ENCODE measurements at regions not wholly inside any gene's neighbourhood (a gene's known extent, or its start where the extent isn't known, plus 50 kb on each side); places are given as distances from the start of the nearest gene placed in this dataset.

- ATAC-seq (no peak), DNase-seq (ENCODE audit: low spot score) (no peak)
- intact Hi-C loops (cut with DNase I) = loop anchor here (10.0 kb wide), 1 partner anchor 286 kb away; no protein-coding TSS in a partner anchor
Observed at GRCh38 chr17:68178831-68179230, 69.0 kb upstream of the AMZ2 start.

- DNase-seq (ENCODE audit: low spot score) (no peak), ATAC-seq (no peak)
- intact Hi-C loops (cut with DNase I) = loop anchor here (10.0 kb wide), 1 partner anchor 285 kb away; no protein-coding TSS in a partner anchor
Observed at GRCh38 chr17:68179236-68179925, 68.5 kb upstream of the AMZ2 start.

GRCh38 chr17:68179926-68180285, 67.9 kb upstream of the AMZ2 start:
- no peak for ATAC-seq
- intact Hi-C loops (cut with DNase I) = loop anchor here (10.0 kb wide), 1 partner anchor 285 kb away; no protein-coding TSS in a partner anchor
- DNase-seq (ENCODE audit: low spot score) = no peak

- ATAC-seq = no peak
- DNase-seq (ENCODE audit: low spot score) = no peak
- intact Hi-C loops (cut with DNase I) = no loop called here
Observed at GRCh38 chr17:68182011-68182306, 65.9 kb upstream of the AMZ2 start.

- ATAC-seq = no peak
- DNase-seq (ENCODE audit: low spot score) = no peak
- intact Hi-C loops (cut with DNase I) = no loop called here
Observed at GRCh38 chr17:68182940-68183551, 64.8 kb upstream of the AMZ2 start.

- no peak for ATAC-seq
- no peak for DNase-seq (ENCODE audit: low spot score)
- intact Hi-C loops (cut with DNase I) = no loop called here
Observed at GRCh38 chr17:68184141-68184571, 63.7 kb upstream of the AMZ2 start.

- ATAC-seq (no peak), DNase-seq (ENCODE audit: low spot score) (no peak)
- intact Hi-C loops (cut with DNase I) = no loop called here
Observed at GRCh38 chr17:68184816-68185436, 62.9 kb upstream of the AMZ2 start.

- intact Hi-C loops (cut with DNase I) = no loop called here
- no peak for DNase-seq (ENCODE audit: low spot score)
- no peak for ATAC-seq
Observed at GRCh38 chr17:68185820-68186219, 62.0 kb upstream of the AMZ2 start.

GRCh38 chr17:68190495-68190894, 57.3 kb upstream of the AMZ2 start:
- intact Hi-C loops (cut with DNase I) = no loop called here
- DNase-seq (ENCODE audit: low spot score) (no peak), ATAC-seq (no peak)

- DNase-seq (ENCODE audit: low spot score) = no peak
Observed at GRCh38 chr17:68195667-68196393, 52.0 kb upstream of the AMZ2 start.

GRCh38 chr17:68196394-68197090, 51.3 kb upstream of the AMZ2 start:
- ATAC-seq (no peak), DNase-seq (ENCODE audit: low spot score) (no peak)
- intact Hi-C loops (cut with DNase I) = no loop called here

More at GRCh38 chr17:68195667-68196393, 52.0 kb upstream of the AMZ2 start:
- intact Hi-C loops (cut with DNase I) = no loop called here
- ATAC-seq = no peak

GRCh38 chr17:68197091-68197996, 50.5 kb upstream of the AMZ2 start:
- intact Hi-C loops (cut with DNase I) = no loop called here
- ATAC-seq = no peak
- DNase-seq (ENCODE audit: low spot score) = no peak

GRCh38 chr17:68197997-68198930, 49.6 kb upstream of the AMZ2 start:
- DNase-seq (ENCODE audit: low spot score) = no peak
- ATAC-seq = no peak
- intact Hi-C loops (cut with DNase I) = no loop called here
